ENCODE measurements at regions not wholly inside any gene's neighbourhood (a gene's known extent, or its start where the extent isn't known, plus 50 kb on each side); places are given as distances from the start of the nearest gene placed in this dataset.

- DNase-seq (ENCODE audit: low read depth, low spot score) (no peak), ATAC-seq (no peak)
- Histone ChIP-seq H3K36me3 (ENCODE audit: control insufficient read depth, insufficient read depth, low read length) (no peaks in the 10 kb centered on the region), H3K27ac (ENCODE audit: low read length) (no peak overlapping the region), H3K4me1 (ENCODE audit: control insufficient read depth, insufficient read depth, low read length) (no peaks in the 10 kb centered on the region), H3K27me3 (ENCODE audit: control insufficient read depth, insufficient read depth, low read length) (no peaks in the 10 kb centered on the region), H3K4me3 (ENCODE audit: low read depth in 2 of 2, low read length in 2 of 2) (no peak overlapping the region), H3K9me3 (ENCODE audit: control insufficient read depth, insufficient read depth, low read depth, low read length) (no peaks in the 10 kb centered on the region)
- intact Hi-C loops (cut with micrococcal nuclease; ENCODE audit: unreplicated experiment): no loop called here
- no peak for TF ChIP-seq TCF7L2 (IDR thresholded peaks at IDR 0.05; ENCODE audit: low read depth, low read length)
- no peak for TF ChIP-seq REST (IDR thresholded peaks at IDR 0.05; ENCODE audit: insufficient read depth in 1 of 2, low read depth in 2 of 2, low read length in 1 of 2)
- no peak for TF ChIP-seq CTCF (IDR thresholded peaks at IDR 0.05)
- no peak for TF ChIP-seq POLR2AphosphoS5 (IDR thresholded peaks at IDR 0.05; ENCODE audit: low read depth, low read length)
- no peak for TF ChIP-seq SIN3A (IDR thresholded peaks at IDR 0.05; ENCODE audit: borderline replicate concordance, insufficient read depth, low read depth, low read length)
- in situ Hi-C loops (cut with HindIII; ENCODE audit: low pct_unique_long_range_greater_than_20kb, low sequenced_read_pairs): no loop called here
- no TSS peak for BruUV-seq (replicated peaks)
- ChIA-PET CTCF (no interaction called here), POLR2A (no interaction called here)
Observed at GRCh38 chr10:94205396-94205831, 157.3 kb downstream of the NOC3L start.

- intact Hi-C loops (cut with micrococcal nuclease; ENCODE audit: unreplicated experiment) (no loop called here), in situ Hi-C loops (cut with HindIII; ENCODE audit: low pct_unique_long_range_greater_than_20kb, low sequenced_read_pairs) (no loop called here)
- ChIA-PET CTCF (interaction anchor here (0.6 kb wide), 1 partner anchor 41 kb away, joined by 10 read pairs; no protein-coding TSS in a partner anchor), POLR2A (interaction anchor here (0.6 kb wide), 1 partner anchor 52 kb away, joined by 3 read pairs; no protein-coding TSS in a partner anchor)
- no TSS peak for BruUV-seq (replicated peaks)
- TF ChIP-seq REST (IDR thresholded peaks at IDR 0.05; ENCODE audit: insufficient read depth in 1 of 2, low read depth in 2 of 2, low read length in 1 of 2) (no peak), TCF7L2 (IDR thresholded peaks at IDR 0.05; ENCODE audit: low read depth, low read length) (no peak)
- peak; percentile 30; the same call in 1 of the 2 replicates for ATAC-seq
- Histone ChIP-seq H3K36me3 (ENCODE audit: control insufficient read depth, insufficient read depth, low read length) (no peaks in the 10 kb centered on the region), H3K4me1 (ENCODE audit: control insufficient read depth, insufficient read depth, low read length) (no peaks in the 10 kb centered on the region), H3K27me3 (ENCODE audit: control insufficient read depth, insufficient read depth, low read length) (no peaks in the 10 kb centered on the region), H3K4me3 (ENCODE audit: low read depth in 2 of 2, low read length in 2 of 2) (no peak overlapping the region), H3K9me3 (ENCODE audit: control insufficient read depth, insufficient read depth, low read depth, low read length) (no peaks in the 10 kb centered on the region), H3K27ac (ENCODE audit: low read length) (no peak overlapping the region)
- no peak for DNase-seq (ENCODE audit: low read depth, low spot score)
Observed at GRCh38 chr10:94206176-94206575, 156.6 kb downstream of the NOC3L start.
